DOHH2 (cell line): ENCODE measurements at regions not wholly inside any gene's neighbourhood (a gene's known extent, or its start where the extent isn't known, plus 50 kb on each side); places are given as distances from the start of the nearest gene placed in this dataset.

Source experiments
- CTCF ChIP-seq: fragments of 200-600 bp; sonication (generic); IDR thresholded peaks from one replicate; pipeline ENCODE4 v1.5.1; 2014; ENCODE audit warnings: antibody characterized with exemption, mild to moderate bottlenecking, low read depth, low read length; ENCODE audit not compliant: poor library complexity, severe bottlenecking
- EZH2phosphoT487 ChIP-seq: fragments of 200-600 bp; sonication (generic); IDR thresholded peaks from 2 replicates; pipeline ENCODE4 v1.6.1; 2017; ENCODE audit warnings: borderline replicate concordance, mild to moderate bottlenecking, antibody characterized with exemption, low read length, moderate library complexity, mixed read lengths

- no peak for TF ChIP-seq CTCF
- no peak for TF ChIP-seq EZH2phosphoT487
Measured at GRCh38 chr22:26996154-26996553, 338.8 kb downstream of the MIAT start.
